Inferior parietal cortex (tissue), 1 donor: ENCODE measurements at regions not wholly inside any gene's neighbourhood (a gene's known extent, or its start where the extent isn't known, plus 50 kb on each side); places are given as distances from the start of the nearest gene placed in this dataset.

ENCODE experiments used
- DNase-seq: peaks from one replicate; pipeline ENCODE4 v3.0.0-alpha.2; 2016; ENCODE audit errors: extremely low spot score

- DNase-seq = no peak
Observed at GRCh38 chr4:108400309-108400708, 220.1 kb upstream of the RPL34 start.

- DNase-seq = no peak
Observed at GRCh38 chr4:108399610-108400265, 220.6 kb upstream of the RPL34 start.

GRCh38 chr4:108398836-108399235 lies 221.5 kb upstream of the RPL34 start:
- DNase-seq = no peak

DNA sequence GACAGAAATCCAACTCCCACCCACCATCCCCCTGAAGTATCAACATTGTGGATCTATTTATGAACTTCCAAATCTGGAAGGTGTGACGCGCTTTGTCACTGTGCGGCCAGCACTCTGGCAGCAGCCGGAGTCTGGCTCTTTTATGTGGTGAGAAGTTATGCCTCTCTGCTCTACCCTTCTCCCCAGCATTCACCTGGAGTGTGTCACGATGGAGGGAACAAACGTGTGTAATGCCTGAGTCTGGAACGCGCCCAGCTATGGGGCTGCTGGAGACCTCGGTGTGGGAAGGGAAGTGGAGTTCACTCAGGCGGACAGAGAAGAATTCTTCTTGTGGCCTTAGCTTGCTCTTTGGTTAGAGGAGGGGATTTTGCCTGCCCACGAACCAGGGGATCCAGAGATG lies 222.1 kb upstream of the RPL34 start:
- DNase-seq = no peak

DNA sequence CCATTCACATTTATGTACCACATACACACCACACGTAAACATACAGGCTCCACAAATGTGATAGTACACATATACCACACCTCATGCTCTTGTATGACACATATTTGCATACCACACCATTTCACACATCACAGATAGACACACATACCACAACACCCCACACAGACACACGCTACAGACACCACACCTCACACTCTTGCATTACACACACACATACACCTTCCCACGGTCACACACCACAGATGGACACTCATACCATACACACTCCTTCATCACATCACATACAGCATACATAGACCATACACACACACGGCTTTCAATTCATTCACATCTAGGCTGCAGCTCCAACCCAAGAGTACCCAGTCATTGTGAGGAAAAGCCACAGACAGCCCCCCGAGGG lies 222.5 kb upstream of the RPL34 start:
- no peak for DNase-seq

DNA sequence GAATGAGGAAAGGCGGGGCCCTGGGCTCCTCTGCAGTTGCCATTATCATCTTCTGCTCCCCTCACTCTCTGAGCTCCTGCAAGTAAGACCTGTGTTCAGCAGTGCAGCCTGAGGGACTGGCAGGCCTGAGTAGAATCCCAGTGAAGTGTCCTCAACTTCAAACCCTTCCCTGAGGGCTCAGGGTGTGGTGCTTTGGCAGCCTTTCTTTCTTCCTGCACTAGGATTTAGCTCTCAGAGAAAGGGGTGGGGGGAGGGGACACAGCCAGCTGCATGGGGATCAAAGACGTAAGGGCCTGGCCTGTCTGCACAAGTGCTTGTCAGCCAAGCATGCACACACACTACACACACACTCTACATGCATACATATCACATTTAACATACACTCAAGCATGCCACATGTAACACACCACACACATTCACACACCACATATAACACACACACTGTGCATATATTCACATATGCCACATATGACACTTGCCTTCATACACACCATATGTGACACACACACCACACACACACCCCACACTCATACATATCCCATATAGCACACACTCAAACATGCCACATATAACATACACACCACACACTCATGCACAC lies 223.4 kb upstream of the RPL34 start:
- no peak for DNase-seq

- no peak for DNase-seq
Observed at GRCh38 chr4:108395786-108396185, 224.6 kb upstream of the RPL34 start.

GRCh38 chr4:108393890-108394472 lies 225.2 kb upstream of the LEF1 start:
- DNase-seq = no peak

- no peak for DNase-seq
Observed at GRCh38 chr4:108391701-108392455, 223.1 kb upstream of the LEF1 start.

DNA sequence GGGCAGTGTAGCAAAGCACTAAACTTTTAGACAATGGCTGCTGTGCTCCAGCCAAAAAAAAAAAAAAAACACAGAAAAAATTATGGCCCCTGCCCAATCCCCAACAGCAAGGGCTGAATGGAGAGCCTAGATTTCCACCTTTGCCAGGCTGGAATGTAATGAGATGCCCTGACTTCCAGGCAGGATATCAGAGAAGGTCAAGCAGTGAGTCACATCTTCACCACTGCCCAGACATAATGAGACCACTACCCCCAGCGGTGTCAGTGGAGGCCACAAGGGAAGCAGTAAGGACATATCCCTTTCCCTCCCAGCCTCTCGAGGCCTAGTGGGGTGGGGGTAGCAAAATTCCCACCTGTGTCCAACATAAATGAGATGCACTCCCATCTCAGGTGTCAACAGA lies 216.3 kb upstream of the LEF1 start:
- DNase-seq = no peak

DNA sequence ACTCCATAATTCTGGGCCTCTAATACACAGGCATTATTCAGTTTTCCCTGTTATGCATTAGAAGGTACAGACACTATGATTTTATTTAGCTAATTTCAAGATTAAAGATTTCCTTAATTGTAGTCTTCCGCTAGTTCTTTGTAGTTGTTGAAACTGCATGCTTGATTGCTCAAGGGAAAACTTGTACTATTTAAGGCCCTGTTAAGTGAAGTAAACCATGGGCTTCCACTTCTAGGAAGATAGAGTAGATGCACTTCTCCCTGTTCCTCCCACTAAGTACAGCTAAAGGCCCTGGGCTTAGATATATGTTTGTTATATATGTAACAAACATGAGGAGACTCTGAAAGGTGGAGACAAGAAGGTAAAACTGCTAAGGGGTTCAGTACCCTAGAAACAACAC lies 215.8 kb upstream of the LEF1 start:
- DNase-seq = no peak

DNA sequence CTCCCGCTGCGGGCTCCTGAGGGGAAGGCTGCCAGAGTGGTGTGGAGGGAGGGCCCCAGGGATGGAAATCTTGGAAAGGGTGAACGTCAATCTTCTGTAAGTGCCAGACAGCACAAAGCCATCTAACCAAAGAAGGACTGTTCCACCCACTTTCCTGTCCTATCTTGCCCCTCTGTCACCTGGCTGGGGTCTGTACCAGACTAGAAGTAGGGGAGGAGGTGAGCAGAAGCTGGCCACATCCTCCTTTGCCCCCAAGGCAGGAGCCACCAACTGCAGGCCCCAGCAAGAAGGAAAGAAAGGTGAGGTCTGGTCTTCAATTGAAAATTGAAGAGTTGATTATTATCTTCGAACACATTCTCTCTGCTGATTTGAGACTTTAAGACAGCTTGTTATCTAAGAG lies 214.4 kb upstream of the LEF1 start:
- DNase-seq = no peak

GRCh38 chr4:108382751-108383150 lies 214.0 kb upstream of the LEF1 start:
- DNase-seq = no peak

DNA sequence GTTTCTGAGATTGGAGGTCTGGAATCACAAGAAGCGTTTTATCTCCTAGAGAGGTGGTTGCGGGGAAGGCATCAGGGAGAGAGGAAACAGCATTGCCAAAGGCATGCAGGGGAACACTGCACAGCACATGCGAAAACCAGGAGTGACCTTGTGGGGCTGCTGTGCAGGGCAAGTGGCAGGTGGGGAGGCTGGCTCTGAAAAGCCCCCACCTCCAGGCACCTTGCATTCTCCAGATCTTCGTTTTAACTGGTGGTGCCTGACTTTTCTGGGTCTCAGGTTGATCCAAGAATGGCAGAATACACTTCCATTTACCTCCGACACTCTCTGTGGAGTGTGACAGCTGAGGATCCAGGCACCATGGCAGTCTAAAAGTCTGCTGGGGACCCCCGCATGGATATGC lies 209.4 kb upstream of the LEF1 start:
- DNase-seq = no peak

DNA sequence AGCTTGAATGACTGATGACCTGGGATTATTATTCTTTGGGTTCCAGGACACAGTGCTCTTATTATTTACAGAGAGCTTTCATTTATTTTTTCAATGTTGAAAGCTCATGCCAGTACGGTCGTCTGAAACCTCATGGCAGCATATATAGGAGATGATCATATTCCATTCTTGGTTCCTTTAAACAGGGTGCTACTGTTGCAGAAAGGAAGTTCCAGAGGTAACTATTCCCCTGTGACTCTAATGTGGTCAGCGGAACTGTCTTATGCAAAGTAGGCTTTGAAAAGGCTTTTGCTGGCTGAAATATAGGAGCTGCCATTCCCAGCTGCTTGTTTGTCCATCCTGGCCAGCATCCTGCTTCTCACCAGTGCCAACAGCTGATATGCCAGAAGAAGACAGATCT lies 208.3 kb upstream of the LEF1 start:
- DNase-seq = no peak

DNA sequence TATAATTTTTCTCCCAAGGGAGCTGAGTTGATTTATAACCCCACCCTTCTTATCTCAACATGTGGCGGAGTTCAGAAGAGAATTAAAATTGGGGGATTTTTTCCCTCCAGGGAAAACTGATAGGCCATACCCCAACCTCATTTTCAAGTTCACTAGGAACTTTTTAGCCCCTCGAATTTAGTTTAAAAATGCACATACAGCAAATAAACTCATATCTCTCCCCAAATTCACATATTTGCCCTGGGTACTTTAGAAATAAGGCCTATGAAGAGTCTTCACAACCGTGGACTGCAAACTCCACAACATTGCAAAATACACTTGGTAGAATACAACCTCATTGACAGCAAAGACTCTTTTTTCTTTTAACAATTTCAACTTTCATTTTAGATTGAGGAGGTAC lies 206.7 kb upstream of the LEF1 start:
- DNase-seq = no peak

DNA sequence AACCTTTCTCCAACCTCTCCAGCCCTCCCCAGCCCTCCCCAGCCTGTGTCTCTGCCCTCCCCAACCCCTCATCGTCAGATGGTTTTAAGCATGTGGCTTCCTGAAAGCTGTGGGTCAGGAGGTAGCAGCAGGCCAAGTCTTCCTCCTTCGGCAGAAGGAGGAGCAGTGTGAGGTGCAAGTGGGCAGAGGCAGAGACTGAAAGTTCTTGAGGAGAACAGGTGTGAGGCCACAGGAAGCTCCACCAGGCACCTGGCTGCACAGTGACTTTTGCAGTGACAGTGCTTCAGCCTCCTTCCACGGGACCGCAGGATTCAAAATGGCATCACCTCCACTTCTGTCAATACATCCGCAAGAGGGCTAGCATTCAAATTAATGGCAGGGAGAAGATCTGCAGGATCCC lies 203.9 kb upstream of the LEF1 start:
- no peak for DNase-seq

DNA sequence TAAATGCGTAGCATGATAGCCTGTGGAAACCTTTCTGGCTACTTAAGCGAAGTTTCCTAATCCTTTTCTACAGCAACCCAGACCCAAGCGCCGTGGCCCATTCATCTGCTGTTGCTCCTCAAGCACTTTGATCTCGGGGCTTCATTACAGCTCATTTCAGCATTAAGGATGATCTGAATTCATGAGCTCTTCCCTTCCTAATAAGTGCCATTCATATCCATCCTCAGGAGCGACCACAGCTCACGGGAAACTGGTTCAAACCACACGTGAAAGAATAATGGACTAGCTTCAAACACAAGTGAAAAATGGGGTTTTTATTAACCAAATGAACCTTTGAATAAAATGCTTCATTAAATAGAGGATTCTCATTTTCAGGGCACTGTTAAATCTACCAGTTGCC lies 202.6 kb upstream of the LEF1 start:
- no peak for DNase-seq

- no peak for DNase-seq
Observed at GRCh38 chr4:108370291-108371141, 201.8 kb upstream of the LEF1 start.

DNA sequence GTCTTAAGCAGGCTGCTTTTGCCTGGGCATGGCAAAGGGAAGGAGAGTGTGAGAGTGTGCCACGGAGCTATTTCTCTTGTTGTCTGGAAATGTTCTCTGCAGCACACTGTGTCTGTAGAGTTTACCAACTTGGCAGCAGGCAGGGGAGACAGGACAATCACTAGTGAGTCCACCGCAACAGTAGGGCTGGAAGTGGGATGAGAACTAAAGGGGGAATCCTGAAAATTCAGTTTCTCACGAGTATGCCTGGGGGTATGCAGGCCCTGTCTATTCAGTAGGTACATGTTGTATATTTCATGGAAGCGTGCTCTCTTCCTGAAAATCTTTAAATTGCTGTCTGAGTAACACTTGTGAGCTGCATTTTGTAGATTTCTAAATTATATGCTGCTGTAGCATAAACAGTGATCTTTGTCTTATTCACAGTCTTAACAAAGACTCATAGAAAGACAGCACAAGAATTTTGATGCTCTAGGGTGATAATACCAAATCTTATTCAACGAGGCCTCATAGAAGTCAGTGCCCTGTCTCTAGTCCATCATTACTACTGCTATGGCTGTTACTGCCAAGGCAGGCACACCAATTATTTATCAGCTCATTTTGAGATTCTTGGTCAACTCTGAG lies 200.4 kb upstream of the LEF1 start:
- DNase-seq = no peak

DNA sequence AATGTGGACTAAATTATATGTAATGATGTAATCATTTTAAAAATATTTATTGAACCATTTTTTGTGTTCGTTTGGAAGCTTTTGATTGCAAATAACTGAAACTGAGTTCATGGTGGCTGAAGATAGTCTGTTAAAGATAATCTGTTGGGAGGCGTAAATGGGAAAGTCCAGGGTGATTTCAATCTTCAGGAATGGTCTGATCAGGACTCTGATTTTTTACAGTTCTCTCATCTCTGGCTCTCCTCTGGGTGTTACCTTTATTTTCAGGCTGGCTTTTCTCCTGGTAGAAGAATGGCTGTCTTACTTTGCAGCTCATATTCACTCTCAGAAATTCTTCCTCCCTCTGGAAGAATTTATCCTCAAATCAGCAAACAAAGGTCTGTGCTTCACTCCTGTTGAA lies 199.0 kb upstream of the LEF1 start:
- no peak for DNase-seq

DNA sequence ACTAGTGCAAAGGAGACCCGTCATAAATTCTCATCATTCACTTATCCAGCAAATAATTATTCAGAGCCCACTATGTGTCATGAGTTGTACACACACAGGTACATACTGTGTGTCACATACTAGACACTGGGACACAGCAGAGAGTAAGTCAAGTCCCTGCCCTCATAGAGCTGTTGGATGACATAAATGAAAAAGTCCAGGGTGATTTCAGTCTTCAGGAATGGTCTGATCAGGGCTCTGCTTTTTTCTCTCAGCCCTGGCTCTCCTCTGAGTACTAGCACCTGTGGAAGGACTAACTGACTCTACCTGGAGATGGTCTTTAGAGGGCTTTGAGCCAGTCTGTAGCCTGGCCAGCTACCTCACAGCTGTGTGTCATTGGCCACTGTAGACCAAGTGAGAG lies 198.0 kb upstream of the LEF1 start:
- DNase-seq = no peak
